Neural progenitor cell (in vitro differentiated cells): ENCODE measurements at regions not wholly inside any gene's neighbourhood (a gene's known extent, or its start where the extent isn't known, plus 50 kb on each side); places are given as distances from the start of the nearest gene placed in this dataset.
A peak's percentile ranks its signal among the peaks of the same experiment; 100 is the strongest.

Experiments used
- DNase-seq: peaks from one replicate; pipeline ENCODE4 v3.0.0-alpha.2; 2016; ENCODE audit warnings: low spot score
- H2AFZ ChIP-seq: fragments of 200-600 bp; sonication (generic); replicated peaks from 2 replicates; pipeline ENCODE4 v1.6.1; 2016; ENCODE audit warnings: antibody characterized with exemption
- H3F3A ChIP-seq: fragments of 200-600 bp; sonication (generic); 2 replicates; pipeline ENCODE4 v1.6.1; 2016; ENCODE audit warnings: antibody characterized with exemption, low read depth
- H3K27ac ChIP-seq: fragments of 200-600 bp; sonication (generic); 2 replicates; pipeline ENCODE4 v1.5.1; 2016; ENCODE audit warnings: mild to moderate bottlenecking
- H3K27me3 ChIP-seq: fragments of 200-600 bp; sonication (generic); 2 replicates; pipeline ENCODE4 v1.6.1; 2016; ENCODE audit warnings: mild to moderate bottlenecking, moderate library complexity
- H3K36me3 ChIP-seq: fragments of 200-600 bp; sonication (generic); 2 replicates; pipeline ENCODE4 v1.5.1; 2016
- H3K4me1 ChIP-seq: fragments of 200-600 bp; sonication (generic); 2 replicates; pipeline ENCODE4 v1.6.1; 2016; ENCODE audit warnings: mixed run types
- H3K4me2 ChIP-seq: fragments of 200-600 bp; sonication (generic); 2 replicates; pipeline ENCODE4 v1.6.1; 2016
- H3K4me3 ChIP-seq: fragments of 200-600 bp; sonication (generic); 2 replicates; pipeline ENCODE4 v1.5.1; 2016
- H3K79me2 ChIP-seq: fragments of 200-600 bp; sonication (generic); 2 replicates; pipeline ENCODE4 v1.6.1; 2016; ENCODE audit warnings: low read depth
- H3K9ac ChIP-seq: fragments of 200-600 bp; sonication (generic); 2 replicates; pipeline ENCODE4 v1.6.1; 2016
- H3K9me3 ChIP-seq: fragments of 200-600 bp; sonication (generic); 2 replicates; pipeline ENCODE4 v1.5.1; 2016; ENCODE audit warnings: low read depth
- H4K20me1 ChIP-seq: fragments of 200-600 bp; sonication (generic); 2 replicates; pipeline ENCODE4 v1.6.1; 2016; ENCODE audit warnings: low read depth
- H3K27ac Mint-ChIP-seq: 3 replicates; pipeline ENCODE4 v1.8.0; 2021; ENCODE audit warnings: mixed read lengths
- H3K27me3 Mint-ChIP-seq: 2 replicates; pipeline ENCODE4 v1.8.0; 2022; ENCODE audit warnings: low read depth, mild to moderate bottlenecking, inconsistent platforms, moderate library complexity, mixed read lengths; ENCODE audit not compliant: insufficient read depth
- H3K36me3 Mint-ChIP-seq: 3 replicates; pipeline ENCODE4 v1.8.0; 2021; ENCODE audit warnings: mixed read lengths
- H3K4me1 Mint-ChIP-seq: 3 replicates; pipeline ENCODE4 v1.8.0; 2021; ENCODE audit warnings: mixed read lengths
- H3K4me3 Mint-ChIP-seq: 3 replicates; pipeline ENCODE4 v1.8.0; 2021; ENCODE audit warnings: mild to moderate bottlenecking, moderate library complexity, mixed read lengths
- H3K9me3 Mint-ChIP-seq: 3 replicates; pipeline ENCODE4 v1.8.0; 2020; ENCODE audit warnings: mixed read lengths
- EZH2 ChIP-seq: fragments of 200-600 bp; sonication (generic); IDR thresholded peaks from 2 replicates; pipeline ENCODE4 v1.6.1; 2017; ENCODE audit warnings: antibody characterized with exemption, mild to moderate bottlenecking, moderate library complexity
- EZH2phosphoT487 ChIP-seq: fragments of 200-600 bp; sonication (generic); IDR thresholded peaks from 2 replicates; pipeline ENCODE4 v1.6.1; 2017; ENCODE audit warnings: antibody characterized with exemption
- TF ChIP-seq, protein P1 (sequence below): fragments of 200-600 bp; sonication (generic); IDR thresholded peaks from 2 replicates; pipeline ENCODE4 v1.5.1; 2017; ENCODE audit warnings: antibody characterized with exemption, mild to moderate bottlenecking

DNA sequence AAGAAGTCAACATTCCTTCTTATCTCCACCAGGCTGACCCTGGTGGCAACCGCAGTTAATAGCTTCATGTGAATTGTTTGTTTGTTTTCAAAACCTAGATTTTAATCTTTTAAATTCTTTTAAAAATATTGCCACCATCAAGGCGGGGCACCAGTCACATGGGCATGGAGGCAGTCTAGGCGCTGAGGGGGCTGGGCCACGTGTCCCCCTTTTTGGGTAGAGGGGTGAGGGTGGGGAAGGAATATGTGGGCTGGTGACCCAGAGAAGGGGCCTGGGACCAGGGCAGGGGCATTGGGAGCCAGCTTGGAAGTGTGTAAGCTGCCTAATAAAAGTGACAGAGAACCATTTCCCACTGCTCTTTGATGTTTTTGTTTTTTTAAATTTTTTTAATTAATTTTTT lies 147.3 kb downstream of the GADD45G start:
- Histone ChIP-seq H3K27me3 (no peaks in the 10 kb centered on the region), H3K4me2 (no peak overlapping the region), H3K9ac (no peak overlapping the region), H3K36me3 (no peaks in the 10 kb centered on the region), H3K4me1 (peaks cover 6% of the 10 kb centered on the region), H3K4me3 (no peak overlapping the region), H3K9me3 (no peaks in the 10 kb centered on the region), H3F3A (no peaks in the 10 kb centered on the region), H3K27ac (no peak overlapping the region), H2AFZ (no peak overlapping the region), H3K79me2 (no peaks in the 10 kb centered on the region), H4K20me1 (no peaks in the 10 kb centered on the region)
- Mint-ChIP-seq H3K4me3 (no peak overlapping the region), H3K27me3 (peaks cover 20% of the 10 kb centered on the region), H3K9me3 (peaks cover 4% of the 10 kb centered on the region), H3K36me3 (peaks cover 4% of the 10 kb centered on the region), H3K4me1 (peaks cover 35% of the 10 kb centered on the region), H3K27ac (no peak overlapping the region)
- no peak for TF ChIP-seq EZH2phosphoT487
- TF ChIP-seq, protein P1, sequence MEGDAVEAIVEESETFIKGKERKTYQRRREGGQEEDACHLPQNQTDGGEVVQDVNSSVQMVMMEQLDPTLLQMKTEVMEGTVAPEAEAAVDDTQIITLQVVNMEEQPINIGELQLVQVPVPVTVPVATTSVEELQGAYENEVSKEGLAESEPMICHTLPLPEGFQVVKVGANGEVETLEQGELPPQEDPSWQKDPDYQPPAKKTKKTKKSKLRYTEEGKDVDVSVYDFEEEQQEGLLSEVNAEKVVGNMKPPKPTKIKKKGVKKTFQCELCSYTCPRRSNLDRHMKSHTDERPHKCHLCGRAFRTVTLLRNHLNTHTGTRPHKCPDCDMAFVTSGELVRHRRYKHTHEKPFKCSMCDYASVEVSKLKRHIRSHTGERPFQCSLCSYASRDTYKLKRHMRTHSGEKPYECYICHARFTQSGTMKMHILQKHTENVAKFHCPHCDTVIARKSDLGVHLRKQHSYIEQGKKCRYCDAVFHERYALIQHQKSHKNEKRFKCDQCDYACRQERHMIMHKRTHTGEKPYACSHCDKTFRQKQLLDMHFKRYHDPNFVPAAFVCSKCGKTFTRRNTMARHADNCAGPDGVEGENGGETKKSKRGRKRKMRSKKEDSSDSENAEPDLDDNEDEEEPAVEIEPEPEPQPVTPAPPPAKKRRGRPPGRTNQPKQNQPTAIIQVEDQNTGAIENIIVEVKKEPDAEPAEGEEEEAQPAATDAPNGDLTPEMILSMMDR = no peak
- no peak for TF ChIP-seq EZH2
- DNase-seq = no peak

DNA sequence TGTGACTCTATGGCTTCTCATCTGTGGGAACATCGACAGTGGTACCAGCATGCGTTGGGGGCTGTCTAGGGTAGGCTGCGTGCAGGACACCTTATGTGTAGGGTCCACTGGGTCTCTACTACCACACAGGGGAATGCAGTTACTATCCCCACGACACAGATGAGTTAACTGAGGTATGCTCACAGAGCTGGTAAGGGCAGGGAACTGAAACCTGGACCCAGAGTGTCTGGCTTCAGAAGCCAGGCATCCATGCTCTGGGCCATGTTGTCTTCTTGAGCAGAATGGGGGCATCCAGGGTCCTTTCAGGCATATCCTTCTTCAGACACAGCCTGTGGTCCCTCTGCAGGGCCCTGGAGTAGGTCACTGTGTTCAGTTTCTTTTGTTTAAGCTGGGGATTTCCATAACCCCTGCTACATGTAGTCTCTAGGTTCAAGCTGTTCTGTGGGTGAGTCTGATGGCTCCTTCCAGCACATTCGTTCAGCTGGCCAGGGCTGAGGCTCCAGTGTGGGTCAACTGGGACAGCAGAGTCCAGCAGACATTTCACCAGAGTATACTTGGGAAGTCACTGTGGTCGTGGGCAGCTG lies 148.8 kb downstream of the GADD45G start:
- Histone ChIP-seq H3K27ac (no peak overlapping the region), H3K79me2 (no peaks in the 10 kb centered on the region), H3K4me3 (no peak overlapping the region), H3K4me2 (no peak overlapping the region), H3K9me3 (no peaks in the 10 kb centered on the region), H4K20me1 (no peaks in the 10 kb centered on the region), H3K4me1 (peaks cover 6% of the 10 kb centered on the region), H2AFZ (no peak overlapping the region), H3F3A (no peaks in the 10 kb centered on the region), H3K36me3 (no peaks in the 10 kb centered on the region), H3K9ac (no peak overlapping the region), H3K27me3 (no peaks in the 10 kb centered on the region)
- peaks cover 4% of the 10 kb centered on the region for H3K9me3 Mint-ChIP-seq
- no peak overlapping the region for H3K4me3 Mint-ChIP-seq
- no peak for DNase-seq
- no peak overlapping the region for H3K27ac Mint-ChIP-seq
- TF ChIP-seq, protein P1 = no peak
- TF ChIP-seq EZH2 (no peak), EZH2phosphoT487 (no peak)
- peaks cover 12% of the 10 kb centered on the region for H3K27me3 Mint-ChIP-seq
- peaks cover 22% of the 10 kb centered on the region for H3K4me1 Mint-ChIP-seq
- peaks cover 4% of the 10 kb centered on the region for H3K36me3 Mint-ChIP-seq

- H3K4me3 Mint-ChIP-seq = no peak overlapping the region
- no peaks in the 10 kb centered on the region for H4K20me1 ChIP-seq
- no peak overlapping the region for H2AFZ ChIP-seq
- H3K27ac Mint-ChIP-seq = peak overlapping the region; percentile 57
- peaks cover 4% of the 10 kb centered on the region for H3K9me3 Mint-ChIP-seq
- H3K4me2 ChIP-seq = no peak overlapping the region
- H3K4me1 ChIP-seq = peaks cover 6% of the 10 kb centered on the region
- no peak overlapping the region for H3K27ac ChIP-seq
- H3K4me3 ChIP-seq = no peak overlapping the region
- H3K4me1 Mint-ChIP-seq = peaks cover 20% of the 10 kb centered on the region
- H3K79me2 ChIP-seq = no peaks in the 10 kb centered on the region
- H3K27me3 ChIP-seq = no peaks in the 10 kb centered on the region
- TF ChIP-seq, protein P1 = no peak
- TF ChIP-seq EZH2phosphoT487 = no peak
- TF ChIP-seq EZH2 = no peak
- H3K27me3 Mint-ChIP-seq = peaks cover 13% of the 10 kb centered on the region
- H3K9ac ChIP-seq = no peak overlapping the region
- no peaks in the 10 kb centered on the region for H3F3A ChIP-seq
- no peaks in the 10 kb centered on the region for H3K36me3 ChIP-seq
- H3K36me3 Mint-ChIP-seq = peaks cover 3% of the 10 kb centered on the region
- no peak for DNase-seq
- H3K9me3 ChIP-seq = no peaks in the 10 kb centered on the region
Observed at GRCh38 chr9:89754193-89754592, 149.4 kb downstream of the GADD45G start.
